ENCODE measurements at regions not wholly inside any gene's neighbourhood (a gene's known extent, or its start where the extent isn't known, plus 50 kb on each side); places are given as distances from the start of the nearest gene placed in this dataset.

- H2AFZ ChIP-seq = no peak overlapping the region
- no peaks in the 10 kb centered on the region for H4K20me1 ChIP-seq (replicated peaks; ENCODE audit: insufficient read depth)
- ATAC-seq = no peak
- H3K79me2 ChIP-seq (replicated peaks; ENCODE audit: insufficient read depth) = no peaks in the 10 kb centered on the region
- no peaks in the 10 kb centered on the region for H3K9me3 Mint-ChIP-seq
- no peak overlapping the region for H3K4me3 ChIP-seq
- TF ChIP-seq EZH2 (IDR thresholded peaks at IDR 0.05; ENCODE audit: low read depth, unreplicated experiment) (no peak), POLR2AphosphoS5 (IDR thresholded peaks at IDR 0.05; ENCODE audit: low read depth) (no peak), EZH2phosphoT487 (IDR thresholded peaks at IDR 0.05; ENCODE audit: unreplicated experiment) (no peak), CTCF (conservative IDR thresholded peaks at IDR 0.05; ENCODE audit: low read depth in 2 of 2) (no peak), STAT1 (IDR thresholded peaks at IDR 0.05; ENCODE audit: unreplicated experiment) (no peak), ZNF462 (CRISPR knock-in tag; IDR thresholded peaks at IDR 0.05) (no peak), NANOG (IDR thresholded peaks at IDR 0.05; ENCODE audit: borderline replicate concordance) (no peak), ZNF114 (CRISPR knock-in tag; IDR thresholded peaks at IDR 0.05) (no peak), CREB1 (CRISPR knock-in tag; IDR thresholded peaks at IDR 0.05; ENCODE audit: low read depth) (no peak), REST (IDR thresholded peaks at IDR 0.05; ENCODE audit: unreplicated experiment) (no peak), ZNF331 (CRISPR knock-in tag; IDR thresholded peaks at IDR 0.05; ENCODE audit: low read depth) (no peak), JUNB (IDR thresholded peaks at IDR 0.05; ENCODE audit: unreplicated experiment) (no peak), ETS1 (IDR thresholded peaks at IDR 0.05) (no peak)
- H3K4me1 ChIP-seq (ENCODE audit: insufficient read depth) = no peaks in the 10 kb centered on the region
- H3K4me2 ChIP-seq = no peak overlapping the region
- H3F3A ChIP-seq (replicated peaks; ENCODE audit: low read depth) = no peaks in the 10 kb centered on the region
- H3K4me1 Mint-ChIP-seq = peaks cover 10% of the 10 kb centered on the region
- no peak overlapping the region for H3K27ac Mint-ChIP-seq
- DNase-seq (ENCODE audit: low spot score) = no peak
- H3K36me3 ChIP-seq (ENCODE audit: insufficient read depth) = no peaks in the 10 kb centered on the region
- no peaks in the 10 kb centered on the region for H3K36me3 Mint-ChIP-seq (ENCODE audit: low read depth)
- H3K4me3 Mint-ChIP-seq = no peak overlapping the region
- no peak overlapping the region for H3K27ac ChIP-seq (ENCODE audit: low read depth)
- H3K9me2 ChIP-seq (ENCODE audit: insufficient read depth) = no peaks in the 10 kb centered on the region
- no peaks in the 10 kb centered on the region for H3K27me3 ChIP-seq (ENCODE audit: insufficient read depth)
- peaks cover 5% of the 10 kb centered on the region for H3K27me3 Mint-ChIP-seq (ENCODE audit: insufficient read depth, low read depth, poor library complexity)
Observed at GRCh38 chr6:150710236-150710635, 110.6 kb downstream of the PLEKHG1 start.
